ENCODE measurements at regions not wholly inside any gene's neighbourhood (a gene's known extent, or its start where the extent isn't known, plus 50 kb on each side); places are given as distances from the start of the nearest gene placed in this dataset.
"Not testable (repeated sequence)": the region's sequence is repeated elsewhere in the genome, so short reads cannot be mapped to it uniquely, and the experiment has no call there.

GRCh38 chrX:150255441-150256296 lies 107.4 kb upstream of the MAMLD1 start:
- DNase-seq = no peak

DNA sequence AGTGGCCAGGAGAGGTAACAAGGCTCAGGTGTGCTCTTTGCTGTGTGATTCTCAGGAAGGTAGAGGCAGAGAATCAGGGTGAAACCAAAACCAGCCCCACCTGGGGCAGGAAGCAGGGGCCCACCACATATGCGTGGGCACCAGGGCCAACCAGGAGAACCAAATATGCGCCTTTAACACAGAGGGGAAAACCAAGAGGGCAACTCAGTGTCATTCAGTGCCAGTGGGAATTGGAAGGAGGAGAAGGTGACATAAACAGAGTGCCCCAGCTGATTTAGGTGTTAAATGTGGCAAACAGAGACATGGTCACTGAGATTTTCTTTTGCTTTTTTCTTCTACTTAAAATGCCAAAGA lies 106.8 kb upstream of the MAMLD1 start:
- DNase-seq = no peak

DNA sequence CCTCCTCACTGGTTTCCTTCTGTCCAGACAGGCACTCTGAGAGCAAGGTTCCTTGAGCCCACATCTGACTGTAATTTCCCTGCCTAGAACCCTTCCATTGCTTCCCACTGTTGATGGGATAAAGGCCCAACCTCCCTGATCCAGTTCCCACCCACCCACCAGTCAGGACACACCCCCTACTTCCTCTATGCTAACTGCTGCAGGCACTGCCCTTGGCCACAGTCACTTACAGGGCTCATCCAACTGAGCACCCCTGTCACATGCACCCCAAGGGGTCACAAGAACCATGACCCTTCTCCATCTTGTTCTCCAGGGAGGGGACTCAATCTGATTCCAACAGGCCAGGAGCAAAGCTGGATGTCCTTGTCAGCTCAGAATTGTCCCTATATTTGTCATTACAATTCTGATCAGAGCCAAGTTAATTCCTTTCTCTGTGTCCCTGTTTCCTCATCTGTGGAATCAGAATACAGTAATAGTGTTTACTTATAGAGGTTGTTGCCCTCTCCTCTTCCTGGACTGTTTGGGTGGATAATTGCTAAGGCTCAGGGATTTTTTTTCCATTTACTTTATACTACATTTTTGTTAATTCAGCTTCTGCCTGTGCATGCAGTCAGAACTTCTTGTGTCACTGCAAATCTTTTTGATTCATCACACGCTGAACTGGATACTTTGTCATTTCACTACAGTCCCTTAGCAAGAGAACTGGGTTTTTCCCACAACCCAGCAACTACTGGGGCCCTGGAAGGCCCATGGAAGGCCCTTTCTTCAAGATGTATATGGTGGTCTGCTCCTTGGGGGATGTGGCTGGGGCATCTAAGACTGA lies 105.6 kb upstream of the MAMLD1 start:
- no peak for DNase-seq

DNA sequence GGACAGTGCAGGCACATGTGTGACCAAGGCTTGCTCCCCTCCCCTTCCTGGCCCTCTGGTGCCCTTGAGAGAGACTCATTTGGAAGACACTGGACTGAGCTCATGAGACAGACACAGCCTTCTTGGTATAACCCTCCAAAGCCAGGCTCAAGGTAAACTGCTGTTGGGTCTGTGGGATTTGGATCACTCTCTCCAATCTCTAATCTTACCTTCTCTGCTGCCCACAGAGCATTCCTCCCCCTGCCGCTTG lies 105.0 kb upstream of the MAMLD1 start:
- no peak for DNase-seq

DNA sequence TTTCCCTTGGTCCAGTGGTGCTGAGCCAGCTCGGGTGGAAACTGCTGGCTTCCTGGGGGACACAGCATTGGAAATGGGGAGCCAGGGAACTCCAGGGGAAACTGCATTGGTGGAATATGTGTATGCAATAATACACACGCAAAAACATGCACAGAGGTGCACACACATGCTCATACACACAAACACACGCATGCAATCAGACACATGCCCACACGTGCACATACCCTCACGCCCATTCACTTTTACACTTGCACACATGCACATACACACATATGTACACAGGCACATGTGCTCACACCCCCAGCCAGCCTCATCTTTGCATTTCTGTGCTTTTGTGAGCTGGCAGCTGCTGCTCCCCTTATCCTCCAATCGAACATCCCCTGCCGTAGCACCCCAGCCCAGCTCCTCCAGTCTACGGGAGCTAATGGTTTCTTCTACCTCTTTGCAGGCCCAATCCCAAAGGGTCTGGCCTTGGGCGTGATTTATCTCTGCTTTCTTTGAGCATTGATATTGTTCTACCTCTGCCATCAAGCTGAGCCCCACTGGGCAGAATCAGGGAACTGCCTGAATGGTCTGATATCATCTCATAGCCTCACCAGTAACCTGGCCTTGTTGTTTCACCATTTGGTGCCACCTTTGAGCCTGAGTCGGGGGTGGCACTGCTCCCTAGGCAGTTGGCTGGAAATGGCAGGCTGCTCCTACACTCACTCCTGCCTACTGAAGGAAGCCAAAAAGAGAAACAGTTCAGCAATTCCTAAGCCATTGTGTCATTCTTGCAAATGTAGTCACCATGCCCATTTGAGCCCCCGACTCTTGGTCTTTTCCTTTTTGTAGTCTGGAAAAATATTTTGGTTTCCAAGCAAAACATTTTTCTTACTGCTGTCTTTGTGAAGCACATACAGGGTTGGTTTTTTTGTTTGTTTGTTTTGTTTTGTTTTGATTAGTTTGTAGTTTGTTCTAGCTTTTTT lies 104.4 kb upstream of the MAMLD1 start:
- DNase-seq = no peak

GRCh38 chrX:150262456-150262855 lies 100.7 kb upstream of the MAMLD1 start:
- no peak for DNase-seq

GRCh38 chrX:150268839-150269355 lies 94.2 kb upstream of the MAMLD1 start:
- DNase-seq = no peak

GRCh38 chrX:150269605-150270254 lies 93.4 kb upstream of the MAMLD1 start:
- no peak for DNase-seq

GRCh38 chrX:150270622-150271021 lies 92.5 kb upstream of the MAMLD1 start:
- no peak for DNase-seq

DNA sequence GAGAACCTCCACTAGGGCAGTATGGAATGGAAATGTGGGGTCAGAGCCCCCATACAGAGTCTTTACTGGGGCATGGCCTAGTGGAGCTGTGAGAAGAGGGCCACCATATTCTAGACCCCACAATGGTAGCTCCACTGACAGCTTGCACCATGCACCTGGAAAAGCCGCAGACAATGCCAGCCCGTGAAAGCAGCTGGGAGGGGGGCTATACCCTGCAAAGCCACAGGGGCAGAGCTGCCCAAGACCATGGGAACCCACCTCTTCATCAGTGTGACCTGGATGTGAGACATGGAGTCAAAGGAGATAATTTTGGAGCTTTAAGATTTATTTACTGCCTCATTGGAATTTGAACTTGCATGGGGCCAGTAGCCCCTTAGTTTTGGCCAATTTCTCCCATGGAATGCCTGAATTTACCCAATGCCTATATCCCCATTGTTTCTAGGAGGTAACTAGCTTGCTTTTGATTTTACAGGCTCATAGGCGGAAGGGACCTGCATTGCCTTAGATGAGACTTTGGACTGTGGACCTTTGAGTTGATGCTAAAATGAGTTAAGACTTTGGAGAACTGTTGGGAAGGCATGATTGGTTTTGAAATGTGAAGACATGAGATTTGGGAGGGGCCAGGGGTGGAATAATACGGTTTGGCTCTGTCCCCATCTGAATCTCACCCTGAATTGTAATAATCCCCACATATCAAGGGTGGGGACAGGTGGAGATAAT lies 89.4 kb upstream of the MAMLD1 start:
- DNase-seq = not testable (repeated sequence)

- no peak for DNase-seq
These were observed 80.2 kb upstream of the MAMLD1 start for GRCh38 chrX:150282953-150283352.

GRCh38 chrX:150291014-150291413 lies 72.1 kb upstream of the MAMLD1 start:
- no peak for DNase-seq

DNA sequence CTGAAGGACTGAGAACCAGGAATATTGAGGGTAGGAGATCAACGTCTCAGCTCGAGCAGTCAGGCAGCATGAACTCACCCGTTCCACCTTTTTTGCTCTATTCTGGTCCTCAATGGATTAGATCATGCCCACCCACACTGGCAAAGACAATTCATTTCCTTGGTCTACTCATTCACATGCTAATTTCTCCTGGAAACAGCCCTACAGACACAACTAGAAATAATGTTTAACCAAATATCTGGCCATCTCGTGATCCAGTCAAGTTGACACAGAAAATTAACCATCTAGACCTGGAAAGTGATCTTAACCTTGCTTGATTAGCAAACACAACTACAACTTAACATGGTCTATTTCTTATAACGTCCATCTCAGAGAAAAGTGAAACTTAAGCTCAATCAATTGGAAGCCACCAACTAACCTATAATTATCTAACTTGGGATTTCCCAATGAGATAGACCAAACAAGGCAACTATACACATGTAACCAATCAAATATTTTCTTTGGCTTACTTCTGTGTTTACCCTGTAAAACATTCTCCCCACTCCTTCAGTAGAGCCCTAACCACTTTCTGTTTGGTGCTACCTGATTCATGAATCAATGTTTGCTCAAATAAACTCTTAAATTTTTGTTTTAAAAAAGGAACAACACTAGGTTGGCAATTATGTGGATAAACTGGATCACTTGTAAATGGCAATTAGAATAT lies 69.7 kb upstream of the MAMLD1 start:
- DNase-seq = no peak

DNA sequence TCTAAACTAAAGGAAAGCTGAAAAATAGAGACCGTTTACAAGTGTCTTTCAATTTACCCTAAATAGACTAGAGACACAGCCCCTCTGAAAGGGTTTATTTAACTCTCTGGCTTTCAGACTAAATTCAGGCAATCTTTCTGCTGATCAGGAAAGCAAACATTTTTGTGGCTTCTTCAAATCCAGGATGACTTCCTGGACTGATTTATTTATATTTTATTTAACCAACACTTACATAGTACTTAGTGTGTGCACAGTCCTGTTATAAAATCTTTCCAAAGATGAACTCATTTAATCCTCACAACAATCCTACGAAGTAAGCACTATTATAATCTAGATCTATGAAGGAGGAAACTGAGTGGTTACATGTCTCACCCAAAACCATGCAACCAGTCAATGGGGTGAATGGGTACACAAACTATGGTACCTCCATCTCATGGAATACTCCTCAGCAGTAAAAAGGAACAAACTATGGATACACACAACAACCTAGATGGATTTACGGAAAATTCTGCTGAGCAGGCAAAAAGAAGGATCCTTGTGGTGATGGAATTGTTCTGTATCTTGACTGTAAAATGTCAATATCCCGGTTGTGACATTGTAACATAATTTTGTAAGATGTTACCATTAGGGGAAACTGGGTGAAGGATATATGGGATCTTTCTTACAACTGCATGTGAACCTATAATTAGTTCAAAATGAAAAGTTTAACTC lies 64.1 kb upstream of the MAMLD1 start:
- DNase-seq = no peak

DNA sequence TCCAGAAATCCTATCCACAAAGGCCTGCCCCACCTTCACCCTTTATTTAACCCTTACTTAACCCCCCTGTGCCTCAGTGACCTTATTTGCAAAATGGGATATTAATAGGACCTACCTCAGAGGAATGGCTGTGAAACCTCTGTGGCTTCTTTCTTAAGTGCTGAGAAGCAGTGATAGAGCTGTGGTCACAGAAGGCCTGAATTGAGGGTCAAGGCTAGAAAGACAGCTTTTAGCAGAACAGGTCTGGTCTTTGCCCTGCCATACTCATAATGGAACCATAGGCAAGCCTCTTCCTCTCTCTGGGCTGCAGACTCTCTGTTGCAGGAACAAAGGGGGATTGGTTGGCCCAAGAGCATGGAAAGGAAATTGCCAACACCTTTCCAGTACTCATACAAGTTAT lies 63.5 kb upstream of the MAMLD1 start:
- DNase-seq = no peak

GRCh38 chrX:150303386-150304097 lies 59.6 kb upstream of the MAMLD1 start:
- no peak for DNase-seq

GRCh38 chrX:150306002-150306401 lies 57.1 kb upstream of the MAMLD1 start:
- DNase-seq = no peak

DNA sequence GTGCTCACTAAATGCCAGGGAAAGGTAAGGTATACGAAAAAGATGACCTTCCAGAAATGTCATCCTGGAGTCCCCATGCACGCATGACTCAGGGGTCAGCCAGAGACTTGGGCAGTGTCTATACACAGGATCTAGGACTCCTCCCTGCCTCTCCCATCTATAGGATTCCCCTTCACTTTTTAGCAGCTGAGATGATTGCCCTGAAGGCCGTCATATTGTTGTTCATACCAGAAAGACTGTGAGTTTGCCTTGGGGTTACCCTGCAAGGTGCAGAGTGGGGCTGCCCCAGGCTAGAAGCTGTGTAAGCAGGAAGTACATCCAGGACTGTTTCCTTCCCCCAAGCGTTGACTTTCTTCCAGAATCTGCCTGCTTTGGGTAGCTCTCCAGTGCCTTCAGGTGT lies 55.1 kb upstream of the MAMLD1 start:
- DNase-seq = no peak

DNA sequence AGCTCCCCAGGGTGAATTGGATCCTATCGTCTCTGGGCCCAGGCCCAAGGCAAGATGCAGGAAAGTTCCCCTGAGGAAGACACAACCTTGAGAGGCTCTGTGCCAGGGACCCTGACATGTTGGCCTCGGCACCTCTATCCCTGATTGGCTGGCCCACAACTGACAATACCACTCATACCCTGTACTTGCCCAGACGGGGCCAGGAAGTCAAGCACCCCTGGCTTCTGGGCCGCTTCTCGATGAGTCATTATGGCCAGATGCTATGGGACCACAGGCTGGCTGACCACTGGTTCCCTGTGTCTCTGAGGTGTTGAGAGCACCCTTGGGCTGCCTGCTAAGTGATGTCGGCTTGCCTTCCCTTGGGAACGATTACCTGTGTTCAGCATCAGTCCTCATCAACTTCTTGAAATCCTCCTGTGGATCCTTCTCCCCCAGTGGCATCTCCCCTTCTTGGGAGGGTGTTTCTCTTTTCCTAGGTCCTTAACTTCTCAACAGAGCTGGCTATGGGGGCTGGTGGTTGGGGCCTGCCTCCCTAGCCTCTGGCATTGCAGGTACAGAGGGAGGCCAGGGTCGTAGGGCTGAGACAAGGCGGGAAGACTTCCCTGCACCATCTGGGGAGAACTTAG lies 54.5 kb upstream of the MAMLD1 start:
- no peak for DNase-seq
